ENCODE measurements at regions not wholly inside any gene's neighbourhood (a gene's known extent, or its start where the extent isn't known, plus 50 kb on each side); places are given as distances from the start of the nearest gene placed in this dataset.

GRCh38 chr3:107289354-107289753 lies 87.9 kb upstream of the CCDC54 start:
- H4K20me1 ChIP-seq (replicated peaks; ENCODE audit: insufficient read depth): no peaks in the 10 kb centered on the region
- H3K9me2 ChIP-seq (ENCODE audit: insufficient read depth): no peaks in the 10 kb centered on the region
- no peak overlapping the region for H3K4me3 ChIP-seq
- H3K4me2 ChIP-seq: no peak overlapping the region
- no peak overlapping the region for H3K27ac Mint-ChIP-seq
- H3K9me3 Mint-ChIP-seq: no peaks in the 10 kb centered on the region
- H3K27ac ChIP-seq (ENCODE audit: low read depth): no peak overlapping the region
- H2AFZ ChIP-seq: no peak overlapping the region
- no peak overlapping the region for H3K4me3 Mint-ChIP-seq
- H3K36me3 ChIP-seq (ENCODE audit: insufficient read depth): no peaks in the 10 kb centered on the region
- ATAC-seq: no peak
- no peaks in the 10 kb centered on the region; the same call in 2 of the 3 replicates for H3K36me3 Mint-ChIP-seq (ENCODE audit: low read depth)
- no peaks in the 10 kb centered on the region for H3F3A ChIP-seq (replicated peaks; ENCODE audit: low read depth)
- no peak for TF ChIP-seq CTCF (conservative IDR thresholded peaks at IDR 0.05; ENCODE audit: low read depth in 2 of 2)
- no peak for TF ChIP-seq ETS1 (IDR thresholded peaks at IDR 0.05)
- TF ChIP-seq ZNF331 (CRISPR knock-in tag; IDR thresholded peaks at IDR 0.05; ENCODE audit: low read depth): no peak
- no peak for TF ChIP-seq EZH2 (IDR thresholded peaks at IDR 0.05; ENCODE audit: low read depth, unreplicated experiment)
- H3K4me1 Mint-ChIP-seq: peaks cover 20% of the 10 kb centered on the region
- no peaks in the 10 kb centered on the region for H3K27me3 ChIP-seq (ENCODE audit: insufficient read depth)
- no peaks in the 10 kb centered on the region for H3K79me2 ChIP-seq (replicated peaks; ENCODE audit: insufficient read depth)
- H3K27me3 Mint-ChIP-seq (ENCODE audit: insufficient read depth, low read depth, poor library complexity): no peaks in the 10 kb centered on the region
- H3K4me1 ChIP-seq (ENCODE audit: insufficient read depth): peaks cover 15% of the 10 kb centered on the region
- no peak for DNase-seq (ENCODE audit: low spot score)

GRCh38 chr3:107294117-107294516 lies 83.1 kb upstream of the CCDC54 start:
- H3K27ac Mint-ChIP-seq: no peak overlapping the region
- ATAC-seq (no peak), DNase-seq (ENCODE audit: low spot score) (no peak)
- no peaks in the 10 kb centered on the region for H3K27me3 Mint-ChIP-seq (ENCODE audit: insufficient read depth, low read depth, poor library complexity)
- Histone ChIP-seq H3K27ac (ENCODE audit: low read depth) (no peak overlapping the region), H2AFZ (no peak overlapping the region), H4K20me1 (replicated peaks; ENCODE audit: insufficient read depth) (no peaks in the 10 kb centered on the region), H3K9me2 (ENCODE audit: insufficient read depth) (no peaks in the 10 kb centered on the region), H3K79me2 (replicated peaks; ENCODE audit: insufficient read depth) (no peaks in the 10 kb centered on the region), H3K36me3 (ENCODE audit: insufficient read depth) (no peaks in the 10 kb centered on the region), H3K4me3 (no peak overlapping the region), H3K4me2 (no peak overlapping the region), H3K4me1 (ENCODE audit: insufficient read depth) (no peaks in the 10 kb centered on the region), H3K27me3 (ENCODE audit: insufficient read depth) (no peaks in the 10 kb centered on the region), H3F3A (replicated peaks; ENCODE audit: low read depth) (no peaks in the 10 kb centered on the region)
- TF ChIP-seq STAT1 (IDR thresholded peaks at IDR 0.05; ENCODE audit: unreplicated experiment) (no peak), ETS1 (IDR thresholded peaks at IDR 0.05) (no peak), CTCF (conservative IDR thresholded peaks at IDR 0.05; ENCODE audit: low read depth in 2 of 2) (no peak), CREB1 (CRISPR knock-in tag; IDR thresholded peaks at IDR 0.05; ENCODE audit: low read depth) (no peak), ZNF462 (CRISPR knock-in tag; IDR thresholded peaks at IDR 0.05) (no peak), ZNF331 (CRISPR knock-in tag; IDR thresholded peaks at IDR 0.05; ENCODE audit: low read depth) (no peak)
- H3K9me3 Mint-ChIP-seq: peaks cover 7% of the 10 kb centered on the region; the same call in 2 of the 3 replicates
- H3K36me3 Mint-ChIP-seq (ENCODE audit: low read depth): peaks cover 3% of the 10 kb centered on the region; the same call in 1 of the 3 replicates
- no peaks in the 10 kb centered on the region for H3K4me1 Mint-ChIP-seq
- H3K4me3 Mint-ChIP-seq: no peak overlapping the region

Data from GM23338 (cell line).